Activated CD4-positive, alpha-beta T cell treated with anti-CD3 and anti-CD28 coated beads for 1 hour (primary cell): ENCODE measurements at regions not wholly inside any gene's neighbourhood (a gene's known extent, or its start where the extent isn't known, plus 50 kb on each side); places are given as distances from the start of the nearest gene placed in this dataset.

Experiments used
- DNase-seq: peaks from one replicate; pipeline ENCODE4 v3.0.0-alpha.2; 2020

GRCh38 chr3:118811236-118811732 lies 223.4 kb downstream of the IGSF11 start:
- DNase-seq = no peak

DNA sequence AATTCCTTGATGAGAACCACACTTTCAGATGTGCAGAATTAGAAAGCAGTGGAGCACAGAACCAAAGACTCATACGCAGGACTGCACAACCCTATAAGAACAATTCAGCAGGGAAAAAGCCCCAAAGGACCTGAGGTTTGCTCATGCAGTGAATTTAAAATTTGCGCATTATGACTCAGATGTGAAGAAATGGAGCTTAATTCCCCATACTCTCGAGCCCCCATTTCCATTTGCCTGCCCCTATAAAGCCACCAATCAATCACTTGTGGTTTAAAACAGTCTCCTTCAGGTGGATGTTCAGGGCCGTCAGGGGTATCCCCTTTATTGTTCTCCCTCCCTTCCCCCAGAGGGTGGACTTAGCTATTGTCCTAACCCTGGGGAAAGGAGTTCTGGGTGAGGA lies 221.2 kb downstream of the IGSF11 start:
- DNase-seq = no peak

DNA sequence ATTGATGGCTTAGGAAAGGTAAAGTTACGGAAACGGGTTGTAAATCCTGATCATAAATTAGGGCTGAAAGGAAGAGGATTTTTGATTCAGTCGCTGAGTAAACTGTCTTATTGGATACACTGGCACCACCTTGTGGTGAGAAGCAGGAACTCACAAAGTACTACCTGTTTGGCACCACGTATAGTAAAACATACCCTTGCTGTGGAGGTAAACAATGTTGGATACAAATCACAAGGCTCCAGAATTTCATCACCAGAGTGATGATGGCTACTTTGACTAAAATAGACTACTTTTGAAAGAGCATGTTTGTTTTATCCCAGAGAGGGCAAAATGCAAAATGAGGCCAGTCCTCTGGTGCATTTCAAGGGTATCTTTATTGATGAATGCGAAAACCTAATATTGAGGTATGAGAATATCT lies 216.9 kb downstream of the IGSF11 start:
- DNase-seq = no peak

GRCh38 chr3:118818386-118818785 lies 216.3 kb downstream of the IGSF11 start:
- no peak for DNase-seq

DNA sequence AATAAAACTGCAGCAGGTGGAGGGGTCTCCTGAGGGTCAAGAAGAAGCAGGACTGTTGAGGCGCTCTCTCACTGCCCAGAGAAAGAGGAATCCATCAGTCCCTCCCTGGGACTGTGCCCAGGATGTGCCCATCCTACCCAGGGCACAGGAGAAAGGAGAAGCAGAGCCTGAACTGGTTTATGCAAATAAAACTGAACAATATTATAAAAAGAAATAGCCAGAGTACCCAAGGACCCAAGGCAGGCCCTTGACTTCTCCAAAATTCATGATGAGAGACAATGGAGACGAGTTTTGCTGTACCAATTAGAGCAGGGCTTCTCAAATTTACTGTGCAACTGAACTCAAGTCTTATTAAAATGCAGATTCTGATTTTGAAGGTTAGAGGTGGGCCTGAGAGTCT lies 211.0 kb downstream of the IGSF11 start:
- DNase-seq = no peak

GRCh38 chr3:118827446-118827845 lies 207.2 kb downstream of the IGSF11 start:
- DNase-seq = no peak

DNA sequence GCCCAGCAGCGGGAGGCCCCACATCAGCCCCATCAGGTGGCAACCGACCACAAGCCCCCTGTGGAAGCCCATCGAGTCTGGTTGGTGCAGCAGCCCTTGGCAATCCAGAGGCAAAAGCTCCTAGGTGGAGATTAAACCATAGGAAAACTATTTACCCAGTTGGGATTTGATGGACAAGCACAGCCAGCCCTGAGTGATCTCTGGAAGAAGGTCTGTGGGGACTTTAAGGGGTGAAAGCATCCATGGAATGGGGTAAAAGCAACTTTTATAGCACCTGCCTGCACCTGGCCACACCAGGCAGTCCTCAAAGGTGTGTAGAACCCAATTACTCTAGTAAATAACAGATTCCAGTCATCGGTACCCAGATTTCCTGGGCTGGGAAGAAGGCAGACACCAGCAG lies 206.3 kb downstream of the IGSF11 start:
- DNase-seq = no peak

DNA sequence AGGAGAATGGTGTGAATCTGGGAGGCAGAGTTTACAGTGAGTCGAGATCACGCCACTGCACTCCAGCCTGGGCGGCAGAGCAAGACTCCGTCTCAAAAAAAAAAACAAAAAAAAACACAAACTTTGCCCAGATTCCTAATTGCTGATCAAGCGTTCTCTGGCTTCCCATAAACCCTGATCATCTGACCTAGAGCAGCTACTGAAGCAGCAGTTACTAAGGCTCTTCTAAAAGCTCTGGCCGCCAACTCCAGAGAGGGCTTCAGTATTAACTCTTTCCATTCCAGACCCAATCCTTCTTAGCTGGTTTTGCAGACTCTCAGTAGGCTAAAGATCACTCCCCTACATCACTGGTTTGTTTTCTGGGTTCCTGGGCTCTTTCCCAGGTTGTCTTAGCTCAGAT lies 201.6 kb downstream of the IGSF11 start:
- no peak for DNase-seq

GRCh38 chr3:118838871-118839270 lies 195.8 kb downstream of the IGSF11 start:
- no peak for DNase-seq

DNA sequence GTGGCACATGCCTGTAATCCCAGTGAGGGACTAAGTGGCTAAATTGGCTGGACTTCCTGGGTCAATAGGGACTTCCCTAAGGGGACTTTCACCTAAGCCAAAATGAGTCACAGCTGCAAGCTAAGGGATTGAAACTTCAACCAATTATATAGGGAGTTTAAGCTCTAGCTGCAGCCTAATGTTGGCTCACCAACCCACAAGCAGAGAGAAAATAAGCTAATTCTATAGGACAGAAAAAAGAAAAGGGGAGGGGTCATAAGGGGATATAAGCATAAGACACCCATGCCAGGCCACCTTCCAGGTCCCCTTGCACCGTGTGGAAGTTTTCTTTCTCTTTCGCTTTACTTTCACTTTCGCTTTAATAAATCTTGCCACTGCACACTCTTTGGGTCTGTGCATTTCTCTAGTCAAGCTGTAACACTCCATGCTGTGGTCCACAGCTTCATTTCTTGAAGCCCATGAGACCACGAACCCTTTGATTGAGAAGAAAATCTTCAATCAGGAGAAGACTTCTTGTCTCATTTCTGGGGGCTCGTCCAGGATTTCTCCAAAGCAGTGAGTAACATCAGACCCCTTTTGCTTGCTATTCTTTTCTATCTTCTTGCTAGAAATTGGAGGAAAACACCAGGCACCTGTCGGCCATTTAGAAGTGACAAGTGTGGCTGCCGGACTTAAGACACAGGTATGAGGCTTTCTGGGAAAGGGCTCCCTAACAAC lies 192.3 kb downstream of the IGSF11 start:
- no peak for DNase-seq

DNA sequence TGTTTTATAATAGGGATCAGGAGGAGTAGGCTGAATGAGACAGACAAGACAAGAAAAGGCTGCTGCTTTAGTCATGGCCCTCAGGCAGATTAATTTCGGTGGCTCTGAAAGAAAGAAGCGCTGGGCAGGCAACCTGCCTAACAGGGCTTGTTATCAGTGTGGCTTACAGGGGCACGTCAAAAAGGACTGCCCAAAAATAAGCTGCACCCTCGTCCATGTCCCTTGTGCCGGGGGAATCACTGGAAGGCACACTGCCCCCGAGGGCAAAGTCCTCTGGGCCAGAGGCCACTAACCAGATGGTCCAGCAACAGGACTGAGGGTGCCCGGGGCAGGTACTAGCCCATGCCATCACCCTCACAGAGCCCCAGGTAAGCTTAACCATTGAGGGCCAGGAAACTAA lies 188.5 kb downstream of the IGSF11 start:
- DNase-seq = no peak
